ENCODE measurements at regions not wholly inside any gene's neighbourhood (a gene's known extent, or its start where the extent isn't known, plus 50 kb on each side); places are given as distances from the start of the nearest gene placed in this dataset.

DNA sequence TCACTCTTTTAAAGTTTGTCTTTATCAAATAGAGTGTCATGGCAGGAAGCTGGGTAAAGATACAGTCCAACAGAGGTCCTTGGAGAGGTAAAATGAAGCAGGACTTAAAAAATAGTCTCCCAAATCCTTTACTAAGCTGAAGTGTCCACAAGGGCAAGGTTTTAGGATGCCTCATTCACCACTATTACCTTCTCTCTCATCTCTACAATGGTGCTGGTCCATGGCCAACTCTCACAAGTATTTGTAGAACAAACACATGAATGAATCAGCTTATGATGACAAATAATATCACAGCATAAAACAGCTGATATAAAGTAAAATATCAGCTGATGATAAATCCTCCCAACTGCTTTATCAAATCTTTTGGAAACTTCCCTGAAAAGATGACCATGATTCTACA, 162.3 kb upstream of the ZNF462 start:
- peaks cover 33% of the 10 kb centered on the region for H3K9me3 Mint-ChIP-seq
- DNase-seq (ENCODE audit: low spot score) (no peak), ATAC-seq (no peak)
- peaks cover 23% of the 10 kb centered on the region for H3K4me1 Mint-ChIP-seq
- no peak overlapping the region for H3K4me3 Mint-ChIP-seq
- TF ChIP-seq, protein P1, sequence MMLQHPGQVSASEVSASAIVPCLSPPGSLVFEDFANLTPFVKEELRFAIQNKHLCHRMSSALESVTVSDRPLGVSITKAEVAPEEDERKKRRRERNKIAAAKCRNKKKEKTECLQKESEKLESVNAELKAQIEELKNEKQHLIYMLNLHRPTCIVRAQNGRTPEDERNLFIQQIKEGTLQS (CRISPR knock-in tag; conservative IDR thresholded peaks at IDR 0.05): no peak
- TF ChIP-seq, protein P2, sequence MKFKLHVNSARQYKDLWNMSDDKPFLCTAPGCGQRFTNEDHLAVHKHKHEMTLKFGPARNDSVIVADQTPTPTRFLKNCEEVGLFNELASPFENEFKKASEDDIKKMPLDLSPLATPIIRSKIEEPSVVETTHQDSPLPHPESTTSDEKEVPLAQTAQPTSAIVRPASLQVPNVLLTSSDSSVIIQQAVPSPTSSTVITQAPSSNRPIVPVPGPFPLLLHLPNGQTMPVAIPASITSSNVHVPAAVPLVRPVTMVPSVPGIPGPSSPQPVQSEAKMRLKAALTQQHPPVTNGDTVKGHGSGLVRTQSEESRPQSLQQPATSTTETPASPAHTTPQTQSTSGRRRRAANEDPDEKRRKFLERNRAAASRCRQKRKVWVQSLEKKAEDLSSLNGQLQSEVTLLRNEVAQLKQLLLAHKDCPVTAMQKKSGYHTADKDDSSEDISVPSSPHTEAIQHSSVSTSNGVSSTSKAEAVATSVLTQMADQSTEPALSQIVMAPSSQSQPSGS (CRISPR knock-in tag; IDR thresholded peaks at IDR 0.05; ENCODE audit: borderline replicate concordance, low read depth): no peak
- no peak for TF ChIP-seq ZNF232 (CRISPR knock-in tag; IDR thresholded peaks at IDR 0.05)
- TF ChIP-seq, protein P3, sequence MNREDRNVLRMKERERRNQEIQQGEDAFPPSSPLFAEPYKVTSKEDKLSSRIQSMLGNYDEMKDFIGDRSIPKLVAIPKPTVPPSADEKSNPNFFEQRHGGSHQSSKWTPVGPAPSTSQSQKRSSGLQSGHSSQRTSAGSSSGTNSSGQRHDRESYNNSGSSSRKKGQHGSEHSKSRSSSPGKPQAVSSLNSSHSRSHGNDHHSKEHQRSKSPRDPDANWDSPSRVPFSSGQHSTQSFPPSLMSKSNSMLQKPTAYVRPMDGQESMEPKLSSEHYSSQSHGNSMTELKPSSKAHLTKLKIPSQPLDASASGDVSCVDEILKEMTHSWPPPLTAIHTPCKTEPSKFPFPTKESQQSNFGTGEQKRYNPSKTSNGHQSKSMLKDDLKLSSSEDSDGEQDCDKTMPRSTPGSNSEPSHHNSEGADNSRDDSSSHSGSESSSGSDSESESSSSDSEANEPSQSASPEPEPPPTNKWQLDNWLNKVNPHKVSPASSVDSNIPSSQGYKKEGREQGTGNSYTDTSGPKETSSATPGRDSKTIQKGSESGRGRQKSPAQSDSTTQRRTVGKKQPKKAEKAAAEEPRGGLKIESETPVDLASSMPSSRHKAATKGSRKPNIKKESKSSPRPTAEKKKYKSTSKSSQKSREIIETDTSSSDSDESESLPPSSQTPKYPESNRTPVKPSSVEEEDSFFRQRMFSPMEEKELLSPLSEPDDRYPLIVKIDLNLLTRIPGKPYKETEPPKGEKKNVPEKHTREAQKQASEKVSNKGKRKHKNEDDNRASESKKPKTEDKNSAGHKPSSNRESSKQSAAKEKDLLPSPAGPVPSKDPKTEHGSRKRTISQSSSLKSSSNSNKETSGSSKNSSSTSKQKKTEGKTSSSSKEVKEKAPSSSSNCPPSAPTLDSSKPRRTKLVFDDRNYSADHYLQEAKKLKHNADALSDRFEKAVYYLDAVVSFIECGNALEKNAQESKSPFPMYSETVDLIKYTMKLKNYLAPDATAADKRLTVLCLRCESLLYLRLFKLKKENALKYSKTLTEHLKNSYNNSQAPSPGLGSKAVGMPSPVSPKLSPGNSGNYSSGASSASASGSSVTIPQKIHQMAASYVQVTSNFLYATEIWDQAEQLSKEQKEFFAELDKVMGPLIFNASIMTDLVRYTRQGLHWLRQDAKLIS (CRISPR knock-in tag; IDR thresholded peaks at IDR 0.05; ENCODE audit: borderline replicate concordance): no peak
- no peak for TF ChIP-seq ZNF416 (CRISPR knock-in tag; IDR thresholded peaks at IDR 0.05)
- TF ChIP-seq, protein P4, sequence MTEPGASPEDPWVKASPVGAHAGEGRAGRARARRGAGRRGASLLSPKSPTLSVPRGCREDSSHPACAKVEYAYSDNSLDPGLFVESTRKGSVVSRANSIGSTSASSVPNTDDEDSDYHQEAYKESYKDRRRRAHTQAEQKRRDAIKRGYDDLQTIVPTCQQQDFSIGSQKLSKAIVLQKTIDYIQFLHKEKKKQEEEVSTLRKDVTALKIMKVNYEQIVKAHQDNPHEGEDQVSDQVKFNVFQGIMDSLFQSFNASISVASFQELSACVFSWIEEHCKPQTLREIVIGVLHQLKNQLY (CRISPR knock-in tag; IDR thresholded peaks at IDR 0.05): no peak
- CTCF ChIA-PET: no interaction called here
- H3K27ac Mint-ChIP-seq: no peak overlapping the region
- POLR2A ChIA-PET: no interaction called here
- peaks cover 7% of the 10 kb centered on the region for H3K36me3 Mint-ChIP-seq
- H3K27me3 Mint-ChIP-seq (ENCODE audit: low read depth): no peaks in the 10 kb centered on the region

DNA sequence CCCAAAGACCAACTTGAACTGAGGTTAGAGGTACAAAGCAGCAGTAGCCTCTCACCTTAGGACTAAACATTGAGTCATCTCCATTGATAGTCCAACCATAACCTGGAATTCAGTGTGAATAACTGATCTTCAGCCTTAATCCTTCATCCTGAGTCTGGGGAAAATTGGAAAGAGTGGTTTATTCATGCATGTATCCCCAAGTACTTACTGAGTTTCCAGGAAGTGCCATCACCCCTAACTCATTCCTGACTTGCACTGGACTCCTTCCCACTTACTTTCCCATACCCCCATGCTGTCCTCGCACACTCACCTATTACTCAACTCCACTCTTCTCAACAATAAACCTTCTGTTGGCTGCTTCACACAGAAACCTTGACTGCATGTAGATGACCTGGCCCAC, 161.4 kb upstream of the ZNF462 start:
- Mint-ChIP-seq H3K4me3 (no peak overlapping the region), H3K36me3 (peaks cover 9% of the 10 kb centered on the region), H3K27ac (no peak overlapping the region), H3K27me3 (ENCODE audit: low read depth) (no peaks in the 10 kb centered on the region), H3K4me1 (peaks cover 23% of the 10 kb centered on the region), H3K9me3 (peaks cover 36% of the 10 kb centered on the region)
- POLR2A ChIA-PET: no interaction called here
- CTCF ChIA-PET: no interaction called here
- DNase-seq (ENCODE audit: low spot score): no peak
- ATAC-seq: no peak
- TF ChIP-seq, protein P5, sequence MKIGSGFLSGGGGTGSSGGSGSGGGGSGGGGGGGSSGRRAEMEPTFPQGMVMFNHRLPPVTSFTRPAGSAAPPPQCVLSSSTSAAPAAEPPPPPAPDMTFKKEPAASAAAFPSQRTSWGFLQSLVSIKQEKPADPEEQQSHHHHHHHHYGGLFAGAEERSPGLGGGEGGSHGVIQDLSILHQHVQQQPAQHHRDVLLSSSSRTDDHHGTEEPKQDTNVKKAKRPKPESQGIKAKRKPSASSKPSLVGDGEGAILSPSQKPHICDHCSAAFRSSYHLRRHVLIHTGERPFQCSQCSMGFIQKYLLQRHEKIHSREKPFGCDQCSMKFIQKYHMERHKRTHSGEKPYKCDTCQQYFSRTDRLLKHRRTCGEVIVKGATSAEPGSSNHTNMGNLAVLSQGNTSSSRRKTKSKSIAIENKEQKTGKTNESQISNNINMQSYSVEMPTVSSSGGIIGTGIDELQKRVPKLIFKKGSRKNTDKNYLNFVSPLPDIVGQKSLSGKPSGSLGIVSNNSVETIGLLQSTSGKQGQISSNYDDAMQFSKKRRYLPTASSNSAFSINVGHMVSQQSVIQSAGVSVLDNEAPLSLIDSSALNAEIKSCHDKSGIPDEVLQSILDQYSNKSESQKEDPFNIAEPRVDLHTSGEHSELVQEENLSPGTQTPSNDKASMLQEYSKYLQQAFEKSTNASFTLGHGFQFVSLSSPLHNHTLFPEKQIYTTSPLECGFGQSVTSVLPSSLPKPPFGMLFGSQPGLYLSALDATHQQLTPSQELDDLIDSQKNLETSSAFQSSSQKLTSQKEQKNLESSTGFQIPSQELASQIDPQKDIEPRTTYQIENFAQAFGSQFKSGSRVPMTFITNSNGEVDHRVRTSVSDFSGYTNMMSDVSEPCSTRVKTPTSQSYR (CRISPR knock-in tag; IDR thresholded peaks at IDR 0.05): no peak
- TF ChIP-seq PRRX2 (CRISPR knock-in tag; IDR thresholded peaks at IDR 0.05) (no peak), TEAD1 (CRISPR knock-in tag; IDR thresholded peaks at IDR 0.05) (no peak), NFATC4 (CRISPR knock-in tag; IDR thresholded peaks at IDR 0.05) (no peak), ESRRA (CRISPR knock-in tag; IDR thresholded peaks at IDR 0.05; ENCODE audit: borderline replicate concordance) (no peak), NR1H2 (CRISPR knock-in tag; IDR thresholded peaks at IDR 0.05) (no peak), SMAD4 (CRISPR knock-in tag; IDR thresholded peaks at IDR 0.05) (no peak), ZNF138 (CRISPR knock-in tag; conservative IDR thresholded peaks at IDR 0.05) (no peak)
- TF ChIP-seq, protein P6, sequence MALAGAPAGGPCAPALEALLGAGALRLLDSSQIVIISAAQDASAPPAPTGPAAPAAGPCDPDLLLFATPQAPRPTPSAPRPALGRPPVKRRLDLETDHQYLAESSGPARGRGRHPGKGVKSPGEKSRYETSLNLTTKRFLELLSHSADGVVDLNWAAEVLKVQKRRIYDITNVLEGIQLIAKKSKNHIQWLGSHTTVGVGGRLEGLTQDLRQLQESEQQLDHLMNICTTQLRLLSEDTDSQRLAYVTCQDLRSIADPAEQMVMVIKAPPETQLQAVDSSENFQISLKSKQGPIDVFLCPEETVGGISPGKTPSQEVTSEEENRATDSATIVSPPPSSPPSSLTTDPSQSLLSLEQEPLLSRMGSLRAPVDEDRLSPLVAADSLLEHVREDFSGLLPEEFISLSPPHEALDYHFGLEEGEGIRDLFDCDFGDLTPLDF (CRISPR knock-in tag; IDR thresholded peaks at IDR 0.05): no peak
- TF ChIP-seq, protein P4 (CRISPR knock-in tag; IDR thresholded peaks at IDR 0.05): no peak
- TF ChIP-seq, protein P3 (CRISPR knock-in tag; IDR thresholded peaks at IDR 0.05; ENCODE audit: borderline replicate concordance): no peak
- TF ChIP-seq, protein P7, sequence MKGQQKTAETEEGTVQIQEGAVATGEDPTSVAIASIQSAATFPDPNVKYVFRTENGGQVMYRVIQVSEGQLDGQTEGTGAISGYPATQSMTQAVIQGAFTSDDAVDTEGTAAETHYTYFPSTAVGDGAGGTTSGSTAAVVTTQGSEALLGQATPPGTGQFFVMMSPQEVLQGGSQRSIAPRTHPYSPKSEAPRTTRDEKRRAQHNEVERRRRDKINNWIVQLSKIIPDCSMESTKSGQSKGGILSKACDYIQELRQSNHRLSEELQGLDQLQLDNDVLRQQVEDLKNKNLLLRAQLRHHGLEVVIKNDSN (CRISPR knock-in tag; IDR thresholded peaks at IDR 0.05): no peak
- TF ChIP-seq, protein P8, sequence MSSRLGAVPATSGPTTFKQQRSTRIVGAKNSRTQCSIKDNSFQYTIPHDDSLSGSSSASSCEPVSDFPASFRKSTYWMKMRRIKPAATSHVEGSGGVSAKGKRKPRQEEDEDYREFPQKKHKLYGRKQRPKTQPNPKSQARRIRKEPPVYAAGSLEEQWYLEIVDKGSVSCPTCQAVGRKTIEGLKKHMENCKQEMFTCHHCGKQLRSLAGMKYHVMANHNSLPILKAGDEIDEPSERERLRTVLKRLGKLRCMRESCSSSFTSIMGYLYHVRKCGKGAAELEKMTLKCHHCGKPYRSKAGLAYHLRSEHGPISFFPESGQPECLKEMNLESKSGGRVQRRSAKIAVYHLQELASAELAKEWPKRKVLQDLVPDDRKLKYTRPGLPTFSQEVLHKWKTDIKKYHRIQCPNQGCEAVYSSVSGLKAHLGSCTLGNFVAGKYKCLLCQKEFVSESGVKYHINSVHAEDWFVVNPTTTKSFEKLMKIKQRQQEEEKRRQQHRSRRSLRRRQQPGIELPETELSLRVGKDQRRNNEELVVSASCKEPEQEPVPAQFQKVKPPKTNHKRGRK (CRISPR knock-in tag; IDR thresholded peaks at IDR 0.05; ENCODE audit: borderline replicate concordance): no peak

All from WTC11 (cell line).